Heart left ventricle (tissue), 16 donors: ENCODE measurements at regions not wholly inside any gene's neighbourhood (a gene's known extent, or its start where the extent isn't known, plus 50 kb on each side); places are given as distances from the start of the nearest gene placed in this dataset.

ENCODE experiments used
- ATAC-seq, 4 donors: fragments of 200-7000 bp; cut with Tn5 transposase; one replicate each; pipeline ENCODE4 v1.9.1; 2020 to 2022; ENCODE audit warnings: moderate library complexity in 4 of 4, mild to moderate bottlenecking in 3 of 4, moderate number of reproducible peaks in 1 of 4
- DNase-seq, 5 donors: peaks; one replicate each; pipeline ENCODE4 v3.0.0-alpha.2; 2020
- H3K27ac ChIP-seq, 12 donors: fragments of 200-600 bp; sonication (generic) in 4 of 12; one replicate each; pipeline versions ENCODE4 v1.5.0 to v1.8.0; 2016 to 2022; ENCODE audit warnings: mild to moderate bottlenecking in 2 of 12
- H3K27me3 ChIP-seq, 9 donors: fragments of 200-600 bp; sonication (generic) in 2 of 9; one replicate each; pipeline versions ENCODE4 v1.5.1 to v1.8.0; 2016 to 2022; ENCODE audit warnings: mild to moderate bottlenecking in 3 of 9
- H3K36me3 ChIP-seq, 9 donors: fragments of 200-600 bp; sonication (generic) in 2 of 9; one replicate each; pipeline versions ENCODE4 v1.5.0 to v1.8.0; 2018 to 2022; ENCODE audit warnings: mild to moderate bottlenecking in 2 of 9
- H3K4me1 ChIP-seq, 12 donors: fragments of 200-600 bp; sonication (generic) in 4 of 12; one replicate each; pipeline versions ENCODE4 v1.5.0 to v1.8.0; 2016 to 2022; ENCODE audit warnings: mild to moderate bottlenecking in 3 of 12
- H3K4me3 ChIP-seq, 12 donors: fragments of 200-600 bp; sonication (generic) in 4 of 12; one replicate each; pipeline versions ENCODE4 v1.5.0 to v1.8.0; 2017 to 2022; ENCODE audit warnings: mild to moderate bottlenecking in 9 of 12, moderate library complexity in 4 of 12
- H3K9me3 ChIP-seq, 12 donors: fragments of 200-600 bp; sonication (generic) in 4 of 12; one replicate each; pipeline versions ENCODE4 v1.5.0 to v1.8.0; 2016 to 2022; ENCODE audit warnings: mild to moderate bottlenecking in 1 of 12
- POLR2A ChIP-seq, 2 donors: fragments of 450-650 bp; IDR thresholded peaks; one replicate each; pipeline ENCODE4 v1.6.1; 2017; ENCODE audit warnings: antibody characterized with exemption in 2 of 2, mild to moderate bottlenecking in 2 of 2, moderate library complexity in 2 of 2
- WGBS, 4 donors: extraction: QIAGEN DNeasy Blood & Tissue Kit in 2 of 4; methylation state at CpG; one replicate each; pipeline versions ENCODE4 v1.1.5 to v1.1.7; 2013 to 2018; 5-methylcytosine and 5-hydroxymethylcytosine counted together
- intact Hi-C, 10 donors: fragments of 100-400 bp; cut with DNase I; formaldehyde crosslinking; loops; one replicate each; pipeline versions ENCODE4 v1.11.1 to v1.14.2; 2022
- TF ChIP-seq, protein P1 (sequence below), 12 donors: fragments of 200-600 bp; sonication (generic) in 4 of 12; IDR thresholded peaks; one replicate each; pipeline versions ENCODE4 v1.5.0 to v1.8.0; 2018 to 2022; ENCODE audit warnings: antibody characterized with exemption in 12 of 12, mild to moderate bottlenecking in 5 of 12
- donor health status: ischemic (EF 13 %, LVEDD 7.1; RV severe dilation, severe dysfunction).
- donor health status: healthy with polysubstance abuse.
- donor health status: DM: no; HTN: yes; CAD: no.
- donor health status: DM: no; HTN: no; CAD: no.
- donor health status: ischemic (EF 25% LVEDD 6.9; RV normal size, moderate dysfunction).
- donor health status: ischemic (EF 25% LVEDD 5.7; RV mildly dilated, moderate dysfunction).
- donor health status: healthy.
- donor health status: DM: yes; HTN: yes; CAD: no.
- donor health status: ischemic (EF 35%, LVEDD 5.7; RV mildly dilated, moderate dysfunction).
- donor health status: nonischemic (EF 11% LVEDD 7.7; RV severe dilation, severe dysfunction).
- donor health status: DM: yes; HTN: yes; CAD: no.
- donor health status: PGD.
- donor health status: ischemic (EF 29% LVEDD 5.4; RV normal size, mild dysfunction).
- donor health status: nonischemic (EF 23%, LVEDD 6.1; RV moderate dilation, normal function).

- H3K9me3 ChIP-seq = peaks cover 0 to 3% (median 0%) of the 10 kb centered on the region in 12 donors
- H3K36me3 ChIP-seq = no peaks in the 10 kb centered on the region
- H3K4me3 ChIP-seq = no peak overlapping the region
- no peaks in the 10 kb centered on the region for H3K27me3 ChIP-seq
- no peaks in the 10 kb centered on the region for H3K4me1 ChIP-seq
- TF ChIP-seq POLR2A (IDR thresholded peaks at IDR 0.05) = no peak
- TF ChIP-seq, protein P1, sequence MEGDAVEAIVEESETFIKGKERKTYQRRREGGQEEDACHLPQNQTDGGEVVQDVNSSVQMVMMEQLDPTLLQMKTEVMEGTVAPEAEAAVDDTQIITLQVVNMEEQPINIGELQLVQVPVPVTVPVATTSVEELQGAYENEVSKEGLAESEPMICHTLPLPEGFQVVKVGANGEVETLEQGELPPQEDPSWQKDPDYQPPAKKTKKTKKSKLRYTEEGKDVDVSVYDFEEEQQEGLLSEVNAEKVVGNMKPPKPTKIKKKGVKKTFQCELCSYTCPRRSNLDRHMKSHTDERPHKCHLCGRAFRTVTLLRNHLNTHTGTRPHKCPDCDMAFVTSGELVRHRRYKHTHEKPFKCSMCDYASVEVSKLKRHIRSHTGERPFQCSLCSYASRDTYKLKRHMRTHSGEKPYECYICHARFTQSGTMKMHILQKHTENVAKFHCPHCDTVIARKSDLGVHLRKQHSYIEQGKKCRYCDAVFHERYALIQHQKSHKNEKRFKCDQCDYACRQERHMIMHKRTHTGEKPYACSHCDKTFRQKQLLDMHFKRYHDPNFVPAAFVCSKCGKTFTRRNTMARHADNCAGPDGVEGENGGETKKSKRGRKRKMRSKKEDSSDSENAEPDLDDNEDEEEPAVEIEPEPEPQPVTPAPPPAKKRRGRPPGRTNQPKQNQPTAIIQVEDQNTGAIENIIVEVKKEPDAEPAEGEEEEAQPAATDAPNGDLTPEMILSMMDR (IDR thresholded peaks at IDR 0.05) = no peak
- WGBS, 4 donors = 89 to 93% (median 91%) methylated on average over 4 of the region's 4 CpGs
- DNase-seq = no peak
- no peak for ATAC-seq
- intact Hi-C loops = no loop called here
- H3K27ac ChIP-seq = no peak overlapping the region
These were observed 161.8 kb downstream of the BTBD3 start for GRCh38 chr20:12079490-12079889.

DNA sequence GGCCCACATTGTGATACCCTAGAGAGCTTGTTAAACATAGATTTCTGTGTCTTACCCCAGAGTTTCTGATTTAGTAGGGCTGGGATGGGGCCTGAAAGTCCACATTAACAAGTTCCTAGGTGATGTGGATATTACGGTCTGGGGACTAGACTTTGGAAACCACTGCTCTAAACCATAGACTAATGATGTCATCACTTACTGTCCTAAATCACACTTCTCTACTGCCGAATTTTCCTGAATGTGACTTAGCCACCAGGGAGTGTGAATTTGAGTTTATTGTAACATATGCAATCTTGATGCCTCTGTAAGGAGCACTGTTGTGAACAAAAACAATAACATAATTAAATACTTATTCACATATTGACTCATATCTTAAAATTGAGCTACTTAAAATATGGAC is 165.6 kb downstream of the BTBD3 start:
- WGBS, 4 donors = 66 to 95% (median 93%) methylated on average over 2 of the region's 2 CpGs
- Histone ChIP-seq H3K4me3 (no peak overlapping the region), H3K4me1 (no peaks in the 10 kb centered on the region), H3K27me3 (no peaks in the 10 kb centered on the region), H3K9me3 (no peaks in the 10 kb centered on the region), H3K36me3 (no peaks in the 10 kb centered on the region), H3K27ac (no peak overlapping the region)
- intact Hi-C loops = no loop called here
- ATAC-seq (no peak), DNase-seq (no peak)
- TF ChIP-seq, protein P1 (IDR thresholded peaks at IDR 0.05) = no peak
- no peak for TF ChIP-seq POLR2A (IDR thresholded peaks at IDR 0.05)

DNA sequence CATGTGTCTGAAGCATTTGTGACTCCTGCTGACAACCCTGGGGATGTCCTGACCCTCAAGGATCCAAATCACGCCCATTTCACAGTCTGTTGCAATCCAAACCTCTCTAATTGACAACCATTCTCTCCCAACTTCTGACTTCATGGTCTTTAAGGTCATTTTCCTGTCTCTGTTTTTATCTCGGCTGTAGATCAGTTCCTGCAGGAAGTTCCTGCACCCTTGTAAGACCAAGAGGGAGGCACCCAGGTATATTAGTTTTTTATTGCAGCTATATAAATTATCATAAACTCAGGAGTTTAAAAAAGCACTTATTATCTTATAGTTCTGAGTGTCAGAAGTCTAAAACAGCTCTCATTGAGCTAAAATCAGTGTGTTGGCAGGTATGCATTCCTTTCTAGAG is 166.8 kb downstream of the BTBD3 start:
- H3K4me1 ChIP-seq = no peaks in the 10 kb centered on the region
- TF ChIP-seq POLR2A (IDR thresholded peaks at IDR 0.05) = no peak
- TF ChIP-seq, protein P1 (IDR thresholded peaks at IDR 0.05) = no peak
- H3K36me3 ChIP-seq = no peaks in the 10 kb centered on the region
- WGBS, 4 donors = 66 to 78% (median 72%) methylated on average over 2 of the region's 2 CpGs
- no peak overlapping the region for H3K27ac ChIP-seq
- ATAC-seq = no peak
- no peaks in the 10 kb centered on the region for H3K27me3 ChIP-seq
- no peak for DNase-seq
- intact Hi-C loops = no loop called here
- H3K9me3 ChIP-seq = no peaks in the 10 kb centered on the region
- no peak overlapping the region for H3K4me3 ChIP-seq

- Histone ChIP-seq H3K4me3 (no peak overlapping the region), H3K27me3 (no peaks in the 10 kb centered on the region), H3K4me1 (no peaks in the 10 kb centered on the region), H3K9me3 (no peaks in the 10 kb centered on the region), H3K36me3 (no peaks in the 10 kb centered on the region), H3K27ac (no peak overlapping the region)
- 50 to 66% (median 58%) methylated on average over 1 of the region's 1 CpG for WGBS, 4 donors
- intact Hi-C loops = no loop called here
- TF ChIP-seq POLR2A (IDR thresholded peaks at IDR 0.05) = no peak
- TF ChIP-seq, protein P1 (IDR thresholded peaks at IDR 0.05) = no peak
- ATAC-seq = no peak
- DNase-seq = no peak
These were observed 168.7 kb downstream of the BTBD3 start for GRCh38 chr20:12086359-12086758.
